PC-9 (cell line): ENCODE measurements at regions not wholly inside any gene's neighbourhood (a gene's known extent, or its start where the extent isn't known, plus 50 kb on each side); places are given as distances from the start of the nearest gene placed in this dataset.

Source experiments
- BruUV-seq: library from RNA; stranded (reverse); fragments of 400-500 nt; replicated peaks from 2 replicates; lab custom pipeline; 2021; lab: Mats Ljungman, UMichigan
- CTCF ChIA-PET: fragments of 300-600 bp; sonication (Branson Sonifier 250); formaldehyde crosslinking; loops from one replicate; lab custom pipeline; 2022; ENCODE audit warnings: antibody characterized with exemption; lab: Charles Lee
- POLR2A ChIA-PET: fragments of 300-600 bp; sonication (Branson Sonifier 250); formaldehyde crosslinking; loops from one replicate; lab custom pipeline; 2022; ENCODE audit warnings: antibody characterized with exemption; ENCODE audit not compliant: unreplicated experiment; lab: Charles Lee
- DNase-seq, 2 experiments: peaks; one replicate each; pipeline versions ENCODE4 v3.0.0 to v3.0.0-alpha.2; 2015 to 2022; ENCODE audit warnings: mixed read lengths in 1 of 2
- H2AFZ ChIP-seq: fragments of 200-600 bp; sonication (generic); 2 replicates; pipeline ENCODE4 v1.8.1; 2017; ENCODE audit warnings: antibody characterized with exemption
- H3F3A ChIP-seq: fragments of 200-600 bp; sonication (generic); 2 replicates; pipeline ENCODE4 v1.8.1; 2017; ENCODE audit warnings: antibody characterized with exemption, mild to moderate bottlenecking, low read depth; ENCODE audit not compliant: insufficient read depth
- H3K27ac ChIP-seq: fragments of 200-600 bp; sonication (generic); 2 replicates; pipeline ENCODE4 v1.6.1; 2016; ENCODE audit warnings: mixed run types
- H3K27me3 ChIP-seq: fragments of 200-600 bp; sonication (generic); 2 replicates; pipeline ENCODE4 v1.6.1; 2016; ENCODE audit warnings: low read depth, mixed run types; ENCODE audit not compliant: insufficient read depth
- H3K36me3 ChIP-seq: fragments of 200-600 bp; sonication (generic); 2 replicates; pipeline ENCODE4 v1.6.1; 2016; ENCODE audit warnings: low read depth, mixed run types
- H3K4me1 ChIP-seq: fragments of 200-600 bp; sonication (generic); replicated peaks from 2 replicates; pipeline ENCODE4 v1.6.1; 2016; ENCODE audit warnings: mixed run types; ENCODE audit not compliant: insufficient read depth
- H3K4me2 ChIP-seq: fragments of 200-600 bp; sonication (generic); 2 replicates; pipeline ENCODE4 v1.6.1; 2017; ENCODE audit warnings: mixed run types
- H3K4me3 ChIP-seq: fragments of 200-600 bp; sonication (generic); 2 replicates; pipeline ENCODE4 v1.6.1; 2016; ENCODE audit warnings: mixed run types
- H3K79me2 ChIP-seq: fragments of 200-600 bp; sonication (generic); 2 replicates; pipeline ENCODE4 v1.6.1; 2017; ENCODE audit warnings: low read depth, mixed run types
- H3K9me2 ChIP-seq: fragments of 200-600 bp; sonication (generic); 2 replicates; pipeline ENCODE4 v1.8.1; 2017; ENCODE audit warnings: mild to moderate bottlenecking; ENCODE audit not compliant: insufficient read depth
- H3K9me3 ChIP-seq: fragments of 200-600 bp; sonication (generic); 2 replicates; pipeline ENCODE4 v1.8.1; 2016; ENCODE audit warnings: low read depth; ENCODE audit not compliant: insufficient read depth
- H4K20me1 ChIP-seq: fragments of 200-600 bp; sonication (generic); 2 replicates; pipeline ENCODE4 v1.8.1; 2017; ENCODE audit not compliant: insufficient read depth
- CTCF ChIP-seq: fragments of 200-600 bp; sonication (generic); conservative IDR thresholded peaks from 2 replicates; pipeline ENCODE4 v1.6.1; 2017; ENCODE audit warnings: mixed run types, antibody characterized with exemption, mild to moderate bottlenecking, moderate library complexity
- EZH2 ChIP-seq: fragments of 200-600 bp; sonication (generic); IDR thresholded peaks from 2 replicates; pipeline ENCODE4 v1.8.0; 2017; ENCODE audit warnings: antibody characterized with exemption, low read depth
- intact Hi-C: fragments of 100-400 bp; cut with micrococcal nuclease; formaldehyde crosslinking; loops from one replicate; pipeline ENCODE4 v1.10.0; 2022; ENCODE audit not compliant: unreplicated experiment

GRCh38 chr5:74113196-74113540 lies 487.2 kb downstream of the ARHGEF28 start:
- no peaks in the 10 kb centered on the region for H3F3A ChIP-seq
- no peak overlapping the region for H3K27ac ChIP-seq
- no peaks in the 10 kb centered on the region for H3K9me2 ChIP-seq
- TF ChIP-seq CTCF: no peak
- no peak for TF ChIP-seq EZH2
- POLR2A ChIA-PET: no interaction called here
- H3K36me3 ChIP-seq: no peaks in the 10 kb centered on the region
- no peak overlapping the region for H3K4me3 ChIP-seq
- H3K4me1 ChIP-seq: no peaks in the 10 kb centered on the region
- DNase-seq: no peak
- CTCF ChIA-PET: interaction anchor here (0.6 kb wide), 2 partner anchors 279 to 454 kb away, joined by 4 to 5 read pairs; no protein-coding TSS in a partner anchor
- no peaks in the 10 kb centered on the region for H3K9me3 ChIP-seq
- no peaks in the 10 kb centered on the region for H3K27me3 ChIP-seq
- H3K4me2 ChIP-seq: no peak overlapping the region
- no peaks in the 10 kb centered on the region for H3K79me2 ChIP-seq
- no TSS peak for BruUV-seq
- H4K20me1 ChIP-seq: no peaks in the 10 kb centered on the region
- intact Hi-C loops: no loop called here
- no peak overlapping the region for H2AFZ ChIP-seq

GRCh38 chr5:74112372-74113195 lies 486.6 kb downstream of the ARHGEF28 start:
- intact Hi-C loops: no loop called here
- Histone ChIP-seq H2AFZ (no peak overlapping the region), H3K4me1 (no peaks in the 10 kb centered on the region), H3K27me3 (no peaks in the 10 kb centered on the region), H3K27ac (no peak overlapping the region), H3K4me3 (no peak overlapping the region), H4K20me1 (no peaks in the 10 kb centered on the region), H3F3A (no peaks in the 10 kb centered on the region), H3K36me3 (no peaks in the 10 kb centered on the region), H3K4me2 (no peak overlapping the region), H3K9me3 (no peaks in the 10 kb centered on the region), H3K9me2 (no peaks in the 10 kb centered on the region), H3K79me2 (no peaks in the 10 kb centered on the region)
- TF ChIP-seq CTCF: no peak
- no peak for TF ChIP-seq EZH2
- BruUV-seq: no TSS peak
- POLR2A ChIA-PET: no interaction called here
- no peak for DNase-seq
- CTCF ChIA-PET: interaction anchor here (0.6 kb wide), 1 partner anchor 279 kb away, joined by 5 read pairs; no protein-coding TSS in a partner anchor

GRCh38 chr5:74111764-74112163 lies 485.8 kb downstream of the ARHGEF28 start:
- intact Hi-C loops: no loop called here
- no peak overlapping the region for H3K4me2 ChIP-seq
- H3K9me3 ChIP-seq: no peaks in the 10 kb centered on the region
- TF ChIP-seq EZH2: no peak
- TF ChIP-seq CTCF: no peak
- H3K9me2 ChIP-seq: no peaks in the 10 kb centered on the region
- H3K27ac ChIP-seq: no peak overlapping the region
- no peaks in the 10 kb centered on the region for H3K27me3 ChIP-seq
- POLR2A ChIA-PET: no interaction called here
- no peaks in the 10 kb centered on the region for H4K20me1 ChIP-seq
- no peaks in the 10 kb centered on the region for H3K79me2 ChIP-seq
- BruUV-seq: no TSS peak
- H3K4me1 ChIP-seq: no peaks in the 10 kb centered on the region
- DNase-seq: no peak
- H2AFZ ChIP-seq: no peak overlapping the region
- no peak overlapping the region for H3K4me3 ChIP-seq
- H3K36me3 ChIP-seq: no peaks in the 10 kb centered on the region
- no peaks in the 10 kb centered on the region for H3F3A ChIP-seq
- CTCF ChIA-PET: no interaction called here
